ENCODE measurements at regions not wholly inside any gene's neighbourhood (a gene's known extent, or its start where the extent isn't known, plus 50 kb on each side); places are given as distances from the start of the nearest gene placed in this dataset.
A peak's percentile ranks its signal among the peaks of the same experiment; 100 is the strongest.

DNA sequence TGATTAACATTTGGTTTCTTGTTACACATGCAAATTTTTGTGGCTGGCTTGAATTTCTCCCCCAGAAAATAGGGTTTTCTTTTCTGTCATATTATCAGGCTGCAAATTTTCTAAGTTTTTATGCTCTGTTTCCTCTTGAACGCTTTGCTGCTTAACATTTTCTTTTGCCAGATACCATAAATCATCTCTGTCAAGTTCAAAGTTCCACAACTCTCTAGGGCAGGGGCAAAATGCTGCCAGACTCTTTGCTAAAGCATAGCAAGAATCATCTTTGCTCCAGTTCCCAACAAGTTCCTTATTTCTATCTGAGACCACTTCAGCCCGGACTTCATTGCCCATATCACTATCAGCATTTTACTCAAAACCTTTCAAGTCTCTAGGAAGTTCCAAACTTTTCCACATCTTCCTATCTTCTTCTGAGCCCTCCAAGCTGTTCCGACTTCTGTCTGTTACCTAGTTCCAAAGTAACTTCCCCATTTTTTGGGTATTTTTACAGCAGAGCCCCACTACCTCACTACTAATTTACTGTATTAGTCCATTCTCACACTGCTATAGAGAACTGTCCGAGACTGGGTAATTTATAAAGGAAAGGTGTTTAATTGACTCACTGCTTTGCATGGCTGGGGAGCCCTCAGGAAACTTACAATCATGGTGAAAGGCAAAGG, 486.9 kb upstream of the NCAM2 start:
- DNase-seq = no peak

DNA sequence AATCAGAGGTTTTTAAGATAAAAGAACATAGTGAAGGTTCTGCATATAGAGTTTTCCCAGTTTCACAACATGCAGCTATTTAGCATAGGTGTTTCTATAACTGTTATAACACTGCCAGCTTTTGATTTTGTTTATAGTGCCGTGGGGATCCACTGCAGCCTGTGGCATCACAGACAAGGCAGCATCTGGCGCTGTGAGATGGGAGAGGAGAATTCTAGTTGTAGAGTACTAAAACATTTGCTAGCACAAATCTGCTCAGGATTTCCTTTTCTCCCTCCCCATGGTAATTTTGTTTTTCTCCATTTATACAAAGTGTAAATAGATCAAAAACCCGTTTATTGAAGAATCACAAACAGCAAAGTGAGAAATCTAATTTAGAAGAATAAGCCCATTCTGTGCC, 482.8 kb upstream of the NCAM2 start:
- no peak for DNase-seq

DNA sequence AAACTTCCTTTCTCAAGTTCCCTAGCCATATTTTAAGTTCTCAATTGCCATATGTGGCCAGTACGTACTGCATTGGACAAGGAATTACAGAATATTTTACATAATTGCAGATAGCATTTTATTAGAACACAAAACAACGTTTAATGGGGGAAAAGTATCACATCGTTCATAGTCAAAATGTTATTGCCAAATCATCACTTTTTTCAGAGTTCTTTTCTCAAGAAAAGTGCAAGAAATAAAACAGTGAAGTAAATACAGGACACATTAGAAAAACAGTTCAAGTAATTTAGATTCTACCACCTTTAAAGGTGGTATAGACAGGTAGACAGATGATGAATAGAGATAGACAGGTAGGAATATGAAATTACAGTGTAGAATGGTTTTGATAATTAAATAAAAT, 479.1 kb upstream of the NCAM2 start:
- DNase-seq = no peak

DNA sequence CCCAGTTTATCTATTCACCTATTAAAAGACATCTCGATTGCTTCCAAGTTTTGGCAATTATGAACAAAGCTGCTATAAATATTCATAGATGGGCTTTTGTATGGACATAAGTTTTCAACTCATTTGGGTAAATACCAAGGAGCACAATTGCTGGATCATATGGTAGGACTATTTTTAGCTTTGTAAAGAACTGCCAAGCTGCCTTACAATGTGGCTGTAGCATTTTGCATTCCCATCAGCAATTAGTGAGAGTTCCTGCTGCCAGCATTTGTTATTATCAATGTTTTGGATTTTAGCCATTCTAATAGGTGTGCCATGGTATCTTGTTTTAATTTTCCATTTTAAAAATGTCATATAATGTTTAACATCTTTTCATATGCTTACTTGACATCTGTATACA, 475.6 kb upstream of the NCAM2 start:
- DNase-seq = no peak

DNA sequence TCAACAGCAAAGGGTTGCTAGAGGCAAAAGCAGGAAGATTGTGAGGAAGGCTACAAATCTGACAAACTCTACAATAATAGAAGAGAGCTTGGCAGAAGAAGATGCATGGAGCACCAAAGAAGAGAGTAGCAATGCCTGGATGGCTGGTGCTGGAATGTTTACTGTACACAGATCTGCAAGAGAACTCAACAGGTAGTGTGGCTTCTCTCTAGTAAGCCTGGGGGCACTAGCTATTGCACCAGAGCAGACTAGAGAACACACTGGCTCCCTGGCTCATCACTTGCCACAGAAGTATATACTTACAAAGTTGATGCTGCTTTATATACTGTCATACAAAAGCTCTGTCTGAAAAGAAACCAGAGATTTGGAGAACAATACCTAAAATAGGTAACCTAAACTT, 475.0 kb upstream of the NCAM2 start:
- DNase-seq = no peak

DNA sequence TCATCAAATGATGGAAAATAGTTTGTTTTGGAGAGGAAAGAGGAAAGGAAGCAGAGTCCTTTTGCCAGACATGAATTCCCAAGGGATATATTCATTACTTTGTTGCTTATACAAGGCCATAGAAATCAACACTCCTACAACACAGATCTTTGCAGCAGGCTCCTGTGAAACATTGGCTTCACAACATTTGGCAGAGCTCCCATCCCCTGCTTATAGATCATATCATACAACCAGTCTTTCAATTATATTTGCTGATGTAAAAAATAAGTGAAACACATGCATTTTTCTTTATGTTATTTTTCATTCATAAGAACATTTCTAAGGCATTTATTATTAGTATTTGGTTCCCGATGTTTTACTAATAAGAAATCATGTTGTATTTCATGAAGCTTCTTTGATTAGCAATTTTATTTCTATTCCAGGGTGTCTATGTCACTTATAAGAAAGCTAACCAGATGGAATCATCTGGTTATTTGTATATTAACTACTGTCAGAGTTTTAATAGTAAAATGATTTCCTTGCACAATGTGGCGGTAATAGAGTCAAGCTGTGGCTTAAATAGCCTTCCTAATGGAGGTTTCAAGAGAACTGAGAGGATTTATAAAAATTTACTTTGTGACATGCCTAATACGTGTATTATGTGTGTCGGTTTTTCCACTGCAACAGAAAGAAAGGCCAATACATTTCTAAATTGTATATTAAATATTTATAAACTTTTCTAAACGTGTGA, 470.3 kb upstream of the NCAM2 start:
- no peak for DNase-seq

DNA sequence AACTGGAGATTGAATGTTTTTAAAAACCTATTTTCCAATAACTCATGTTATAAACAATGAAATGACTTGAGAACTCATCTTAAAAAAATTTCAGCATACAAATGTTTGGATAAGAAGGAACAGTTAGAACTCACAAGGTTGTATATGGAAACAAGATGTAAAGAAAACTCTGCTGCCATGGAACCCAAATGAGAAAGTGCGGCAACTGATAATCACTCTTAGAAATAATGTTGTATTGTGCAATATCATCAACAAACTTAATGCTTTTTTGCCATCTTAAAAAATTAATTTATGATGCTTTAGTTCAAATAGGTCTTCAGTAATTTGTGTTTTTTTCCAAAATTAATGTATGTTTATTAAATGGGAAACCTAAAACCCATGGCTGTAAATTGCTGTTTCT, 461.1 kb upstream of the NCAM2 start:
- DNase-seq = no peak

DNA sequence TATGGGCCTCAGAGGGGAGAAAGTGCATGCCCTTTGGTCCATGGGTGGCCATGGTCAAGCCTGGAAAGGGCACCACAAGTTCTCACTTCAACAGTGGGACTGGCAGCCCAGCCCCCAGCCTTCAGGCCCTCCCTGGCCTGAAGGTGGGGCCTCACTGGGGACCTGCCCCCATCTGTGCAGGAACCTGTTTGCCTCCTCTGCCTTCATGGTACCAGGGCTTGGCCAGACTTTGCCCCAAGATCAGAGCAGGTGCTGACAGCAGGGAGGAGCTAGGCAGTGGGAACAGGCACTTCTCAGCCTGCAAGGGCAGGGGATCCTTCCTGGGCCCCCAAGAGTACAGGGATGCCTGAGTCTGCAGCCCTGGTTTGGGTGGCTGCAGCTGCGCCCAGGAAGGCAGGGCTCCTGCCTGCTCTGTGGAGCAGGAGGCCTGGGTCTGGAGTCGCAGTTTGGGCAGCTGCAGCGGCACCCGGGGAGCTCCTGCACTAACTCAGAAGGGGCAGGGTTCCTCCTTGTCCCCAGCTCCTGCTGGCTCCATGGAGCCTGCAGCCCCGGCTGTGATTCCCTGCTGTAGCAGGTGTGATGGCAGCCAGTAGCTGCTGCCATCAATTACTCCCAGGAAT, 460.1 kb upstream of the NCAM2 start:
- no peak for DNase-seq

DNA sequence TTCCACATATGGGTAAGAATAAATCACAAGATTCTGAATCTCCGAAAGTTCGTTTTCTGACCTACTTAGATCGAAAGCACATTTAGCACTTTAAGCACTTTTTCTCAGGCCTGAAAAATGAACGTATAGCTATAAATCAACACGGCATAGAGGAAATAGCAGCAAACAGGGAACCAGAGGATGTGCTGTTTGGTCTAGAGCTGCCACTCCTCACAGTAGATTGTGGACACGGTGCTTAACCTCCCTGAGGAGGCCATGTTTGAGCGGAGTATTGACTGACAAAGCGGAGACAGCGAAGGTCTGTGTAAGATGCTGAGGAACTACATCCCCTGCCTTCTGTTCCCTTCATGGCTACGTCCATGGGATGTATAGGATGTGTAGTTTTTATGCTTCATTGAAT, 452.8 kb upstream of the NCAM2 start:
- DNase-seq = no peak

DNA sequence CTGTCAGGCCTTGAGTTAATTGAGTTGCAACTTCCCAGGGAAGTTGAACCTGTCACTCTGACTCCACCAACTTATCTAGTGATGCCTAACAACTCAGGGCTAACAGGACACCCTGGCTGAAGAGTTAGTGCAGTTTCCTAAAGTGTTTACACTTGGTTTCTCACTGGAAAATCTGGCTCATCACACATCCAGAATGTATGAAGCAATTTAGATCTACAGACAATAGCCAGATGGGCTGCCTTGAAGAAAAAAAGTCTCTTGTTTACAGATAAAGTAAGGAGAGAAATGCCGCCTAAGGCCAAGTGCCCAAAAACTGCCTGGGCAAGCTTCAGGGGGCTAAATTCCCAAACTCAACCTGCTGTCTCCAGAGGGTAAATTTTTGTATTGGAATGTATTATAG, 446.3 kb upstream of the NCAM2 start:
- DNase-seq = no peak

DNA sequence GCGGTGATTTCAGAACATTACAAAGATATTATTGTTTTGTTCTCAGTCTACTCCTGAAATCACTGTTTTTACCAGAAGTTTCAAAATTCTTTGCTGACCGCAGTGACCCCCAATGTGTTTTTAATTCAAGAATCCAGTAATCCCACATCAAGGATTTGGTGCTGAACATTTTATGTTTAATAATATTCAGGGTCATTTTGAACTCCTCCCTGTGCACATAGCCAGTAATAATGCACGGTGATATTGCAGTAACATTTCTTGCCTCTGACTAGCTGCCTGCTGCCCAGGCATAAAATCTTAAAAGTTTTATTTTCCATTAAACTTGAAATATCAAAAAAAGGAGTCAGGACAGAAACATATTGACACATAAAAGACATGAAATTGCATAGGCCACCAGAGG, 443.4 kb upstream of the NCAM2 start:
- no peak for DNase-seq

DNA sequence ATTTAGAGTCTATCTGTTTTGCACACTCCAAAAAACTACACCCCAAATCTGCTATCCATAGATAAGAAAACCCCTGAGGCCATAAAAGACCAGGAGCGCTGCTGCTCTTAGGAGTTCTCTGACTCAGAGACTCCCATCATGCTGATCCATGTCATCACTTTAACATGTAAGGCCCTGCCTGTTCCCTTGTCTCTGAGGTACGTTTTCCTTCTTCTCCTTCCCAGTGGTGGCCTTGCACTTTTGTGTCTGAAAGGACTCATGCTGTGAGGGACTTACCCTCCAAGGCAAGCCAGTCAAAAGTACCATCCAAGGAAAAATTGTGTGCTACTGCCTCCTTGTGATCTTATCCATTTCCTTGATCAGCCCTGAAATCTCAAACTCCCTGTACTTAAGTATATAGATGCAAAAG, 427.4 kb upstream of the NCAM2 start:
- DNase-seq = no peak

DNA sequence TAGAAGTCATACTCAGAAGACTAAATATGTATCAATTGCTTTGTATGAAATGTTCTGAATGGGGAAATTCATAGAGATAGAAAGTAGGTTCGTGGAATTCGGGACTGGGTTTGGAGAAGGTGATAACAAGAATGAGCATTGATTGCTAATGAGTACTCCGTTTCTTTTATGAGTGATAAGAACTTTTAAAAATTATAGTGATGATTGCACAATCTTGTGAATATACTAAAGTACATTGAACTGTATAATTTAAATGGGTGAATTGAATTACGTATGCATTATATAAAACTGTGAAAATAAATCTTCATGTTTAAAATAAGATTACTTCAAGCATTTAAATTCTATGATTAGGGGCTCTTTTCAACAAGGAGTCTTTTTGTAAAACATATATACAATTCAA, 425.6 kb upstream of the NCAM2 start:
- DNase-seq = no peak

DNA sequence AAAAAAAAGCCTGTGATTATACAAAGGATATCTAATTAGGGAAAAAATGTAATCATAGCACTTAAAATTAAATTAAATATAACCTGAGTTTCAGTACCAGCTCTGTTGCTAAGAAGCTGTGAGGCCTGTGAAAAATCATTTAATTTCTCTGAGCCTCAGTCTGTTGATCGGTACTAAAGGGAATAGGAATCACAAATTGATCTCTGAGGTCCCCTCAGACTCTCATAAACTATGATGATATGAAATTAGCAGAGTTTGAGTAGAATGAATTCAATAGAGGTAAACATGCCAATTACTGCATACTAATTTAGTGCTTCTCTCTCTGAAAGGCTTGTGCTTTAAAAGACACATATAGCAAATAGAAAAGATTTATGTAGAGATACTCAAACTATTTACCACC, 416.8 kb upstream of the NCAM2 start:
- no peak for DNase-seq

DNA sequence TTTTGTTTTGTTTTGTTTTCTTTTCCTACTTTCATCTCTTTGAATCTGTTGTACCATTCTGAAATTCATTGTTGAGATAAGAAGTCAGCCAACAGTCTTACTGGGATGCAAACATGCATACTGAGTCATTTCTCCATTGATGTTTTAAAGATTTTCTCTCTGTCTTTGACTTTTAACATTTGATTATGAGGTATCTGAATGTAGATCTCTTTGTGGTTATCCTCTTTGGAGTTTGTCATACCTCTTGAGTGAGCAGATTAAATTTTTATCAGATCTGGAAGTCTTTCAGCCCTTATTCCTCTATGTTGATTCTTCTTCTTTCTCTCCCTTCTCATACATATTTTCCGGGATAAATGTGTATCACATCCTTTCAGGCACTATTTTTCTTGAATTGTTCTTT, 406.9 kb upstream of the NCAM2 start:
- DNase-seq = no peak

DNA sequence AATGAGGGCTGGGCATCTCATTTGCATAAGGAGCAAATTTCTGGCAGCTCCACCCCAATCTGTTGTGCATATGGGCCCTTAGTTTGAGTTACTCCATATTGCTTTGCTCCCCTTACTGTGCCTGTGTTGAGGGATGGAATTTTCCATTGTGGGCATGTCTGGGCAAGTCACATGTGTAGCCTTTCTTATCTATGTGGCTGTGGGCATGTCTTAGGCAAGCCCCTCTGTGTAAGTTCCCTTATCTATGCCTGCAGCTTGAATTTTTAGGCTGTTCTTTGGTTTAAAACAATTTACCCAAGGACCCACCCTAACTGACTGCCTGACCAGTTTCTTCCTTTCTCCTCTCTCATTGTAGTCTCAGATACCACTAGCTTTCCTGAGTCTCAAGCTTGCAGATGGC, 405.7 kb upstream of the NCAM2 start:
- DNase-seq = no peak

DNA sequence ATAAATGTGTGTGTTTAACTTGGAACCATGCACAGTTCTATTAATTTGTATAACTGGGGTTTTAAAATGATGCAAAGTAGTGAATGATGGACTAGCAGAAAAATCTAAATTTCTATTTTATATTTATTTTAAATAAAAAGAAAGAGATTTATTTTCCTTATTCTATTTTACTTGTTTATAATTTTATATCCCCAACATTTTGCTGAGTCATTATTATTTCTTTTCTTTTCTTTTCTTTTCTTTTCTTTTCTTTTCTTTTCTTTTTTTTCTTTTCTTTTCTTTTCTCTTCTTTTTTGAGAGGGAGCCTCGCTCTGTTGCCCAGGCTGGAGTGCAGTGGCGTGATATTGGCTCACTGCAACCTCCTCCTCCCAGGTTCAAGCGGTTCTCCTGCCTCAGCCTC, 395.0 kb upstream of the NCAM2 start:
- DNase-seq = no peak

DNA sequence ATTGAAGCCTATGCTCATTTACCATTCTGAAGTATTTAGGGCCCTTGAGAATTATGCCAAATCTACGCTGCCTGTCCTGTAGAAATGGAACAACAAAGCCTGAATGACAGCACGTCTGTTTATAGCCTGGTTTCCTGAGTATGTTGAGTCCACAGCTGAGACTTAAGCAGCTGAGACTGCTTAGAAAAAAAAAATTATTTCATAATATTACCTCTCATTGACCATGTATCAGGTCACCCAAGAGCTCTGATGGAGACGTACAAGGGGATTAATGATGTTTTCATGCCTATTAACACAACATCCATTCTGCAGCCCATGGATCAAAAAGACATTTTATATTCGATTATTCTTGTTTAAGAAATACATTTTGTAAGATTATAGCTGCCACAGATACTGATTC, 387.2 kb upstream of the NCAM2 start:
- no peak for DNase-seq

DNA sequence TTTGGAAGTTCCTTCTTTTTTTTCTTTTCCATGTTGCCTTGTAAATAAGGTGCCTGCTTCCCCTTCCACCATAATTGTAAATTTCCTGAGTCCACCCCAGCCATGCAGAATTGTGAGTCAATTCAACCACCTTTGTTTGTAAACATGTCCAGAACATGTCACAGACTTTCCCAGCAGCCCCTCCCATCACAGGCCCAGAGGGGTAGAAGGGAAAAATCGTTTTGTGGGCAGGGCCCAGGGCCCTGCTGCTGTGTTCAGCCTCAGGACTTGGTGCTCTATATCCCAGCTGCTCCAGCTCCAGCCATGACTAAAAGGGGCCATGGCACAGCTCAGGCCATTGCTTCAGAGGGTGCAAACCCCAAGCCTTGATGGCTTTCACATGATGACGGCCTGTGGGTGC, 384.6 kb upstream of the NCAM2 start:
- DNase-seq = no peak

DNA sequence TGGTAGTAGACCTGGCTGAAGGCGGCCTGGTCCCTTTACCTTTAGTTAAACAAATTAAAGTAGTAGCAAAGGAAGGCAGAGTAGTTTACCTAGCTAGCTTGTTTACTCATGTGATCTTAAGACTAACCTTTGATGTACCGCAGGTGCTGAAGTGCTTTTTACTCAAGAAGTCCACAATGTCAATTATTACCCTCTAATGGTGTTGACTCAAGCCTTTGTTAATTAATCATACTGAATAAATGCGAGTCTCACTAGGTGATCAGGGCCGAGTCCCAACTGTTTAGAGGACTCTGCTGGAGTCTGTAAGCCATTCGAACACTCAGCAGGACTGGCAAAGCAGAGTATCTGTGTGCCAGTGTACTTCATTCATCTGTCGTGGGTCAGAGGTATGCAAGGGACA, 381.1 kb upstream of the NCAM2 start:
- no peak for DNase-seq

DNA sequence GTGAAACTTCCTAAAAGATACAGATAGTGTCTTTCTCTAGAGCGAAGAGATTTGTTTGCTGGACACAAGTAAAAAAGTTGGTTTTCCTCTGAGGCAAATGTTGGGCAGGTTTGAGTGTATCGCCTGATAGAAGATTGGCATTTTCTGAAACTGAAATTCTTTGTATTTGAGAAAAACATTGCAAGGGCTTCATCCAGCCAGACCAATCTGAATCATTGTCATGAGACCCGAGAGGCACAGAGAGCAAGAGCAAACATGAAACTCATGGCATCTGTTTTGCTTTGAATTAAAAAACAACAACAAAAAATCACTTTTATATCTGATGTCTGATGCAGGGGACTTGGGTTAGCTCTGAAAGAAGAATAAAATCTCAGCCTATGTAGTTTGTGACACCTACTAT, 379.3 kb upstream of the NCAM2 start:
- DNase-seq = peak in 1 of 51 donors; percentile 9

DNA sequence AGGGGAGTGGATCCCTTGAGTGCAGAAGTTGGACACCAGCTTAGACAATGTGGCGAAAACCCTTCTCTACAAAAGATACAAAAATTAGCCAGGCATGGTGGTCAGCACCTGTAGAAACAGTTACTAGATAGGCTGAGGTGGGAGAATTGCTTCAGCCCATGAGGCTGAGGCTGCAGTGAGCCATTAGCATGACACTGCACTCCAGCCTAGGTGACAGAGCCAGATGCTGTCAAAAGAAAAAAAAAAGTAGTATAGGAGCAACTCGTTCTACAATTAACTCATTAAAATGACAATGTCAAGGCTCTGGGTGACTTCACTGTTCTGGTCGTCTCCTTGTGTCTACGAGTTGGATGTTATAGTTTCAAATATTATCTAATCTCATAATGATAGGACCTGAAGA, 370.6 kb upstream of the NCAM2 start:
- DNase-seq = no peak

DNA sequence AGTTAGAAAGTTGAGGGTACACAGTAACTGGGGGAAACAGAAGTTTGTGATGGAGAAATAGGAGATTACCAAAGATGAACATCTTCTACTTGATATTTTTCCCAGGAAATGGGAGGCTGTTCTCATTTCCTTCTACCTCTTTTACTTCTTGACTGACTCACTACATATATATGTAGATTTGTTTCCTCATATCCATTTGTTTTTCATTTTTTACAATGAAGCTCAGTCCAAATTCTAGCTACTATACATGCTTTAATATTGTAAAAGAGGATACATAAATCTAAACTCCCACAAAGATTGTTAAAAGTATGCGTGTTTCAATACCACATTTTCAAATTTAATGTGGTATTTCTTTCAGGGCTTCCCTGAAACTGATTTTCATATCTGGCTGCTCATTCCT, 366.6 kb upstream of the NCAM2 start:
- no peak for DNase-seq
